MM.1S (cell line): ENCODE measurements at regions not wholly inside any gene's neighbourhood (a gene's known extent, or its start where the extent isn't known, plus 50 kb on each side); places are given as distances from the start of the nearest gene placed in this dataset.

ENCODE experiments used
- DNase-seq: peaks from one replicate; pipeline ENCODE4 v3.0.0-alpha.2; 2015
- H2AFZ ChIP-seq: fragments of 300-600 bp; sonication (generic); 2 replicates; pipeline ENCODE4 v1.6.0; 2016; ENCODE audit warnings: antibody characterized with exemption, low read length
- H3F3A ChIP-seq: fragments of 300-600 bp; sonication (generic); 2 replicates; pipeline ENCODE4 v1.6.1; 2016; ENCODE audit warnings: mild to moderate bottlenecking, antibody characterized with exemption, low read length, moderate library complexity, mixed read lengths; ENCODE audit not compliant: insufficient read depth
- H3K27ac ChIP-seq: fragments of 300-600 bp; sonication (generic); 2 replicates; pipeline ENCODE4 v1.5.1; 2016; ENCODE audit warnings: mild to moderate bottlenecking, low read length
- H3K27me3 ChIP-seq: fragments of 300-600 bp; sonication (generic); replicated peaks from 2 replicates; pipeline ENCODE4 v1.6.0; 2016; ENCODE audit warnings: low read length; ENCODE audit not compliant: insufficient read depth
- H3K36me3 ChIP-seq: fragments of 300-600 bp; sonication (generic); replicated peaks from 2 replicates; pipeline ENCODE4 v1.6.1; 2016; ENCODE audit warnings: mild to moderate bottlenecking, low read length, mixed read lengths; ENCODE audit not compliant: insufficient read depth
- H3K4me1 ChIP-seq: fragments of 300-600 bp; sonication (generic); 2 replicates; pipeline ENCODE4 v1.6.1; 2016; ENCODE audit warnings: low read length, mixed read lengths
- H3K4me2 ChIP-seq: fragments of 300-600 bp; sonication (generic); 2 replicates; pipeline ENCODE4 v1.6.0; 2016; ENCODE audit warnings: low read depth, low read length
- H3K4me3 ChIP-seq: fragments of 300-600 bp; sonication (generic); 2 replicates; pipeline ENCODE4 v1.5.1; 2016; ENCODE audit warnings: low read length, mixed read lengths
- H3K79me2 ChIP-seq: fragments of 300-600 bp; sonication (generic); 2 replicates; pipeline ENCODE4 v1.6.1; 2016; ENCODE audit warnings: mixed run types, low read length, mixed read lengths
- H3K9ac ChIP-seq: fragments of 300-600 bp; sonication (generic); 2 replicates; pipeline ENCODE4 v1.6.1; 2016; ENCODE audit warnings: low read length, mixed read lengths
- H3K9me2 ChIP-seq: fragments of 300-600 bp; sonication (generic); replicated peaks from 2 replicates; pipeline ENCODE4 v1.6.1; 2016; ENCODE audit warnings: mild to moderate bottlenecking, low read length, mixed read lengths; ENCODE audit not compliant: insufficient read depth
- H3K9me3 ChIP-seq: fragments of 300-600 bp; sonication (generic); replicated peaks from 2 replicates; pipeline ENCODE4 v1.6.1; 2016; ENCODE audit warnings: mild to moderate bottlenecking, low read length, mixed read lengths; ENCODE audit not compliant: insufficient read depth
- H4K20me1 ChIP-seq: fragments of 300-600 bp; sonication (generic); 2 replicates; pipeline ENCODE4 v1.6.1; 2016; ENCODE audit warnings: mild to moderate bottlenecking, low read length, moderate library complexity, mixed read lengths; ENCODE audit not compliant: insufficient read depth
- CTCF ChIP-seq: fragments of 300-600 bp; sonication (generic); IDR thresholded peaks from 2 replicates; pipeline ENCODE4 v1.5.1; 2016; ENCODE audit warnings: antibody characterized with exemption, low read length, mixed read lengths
- EZH2 ChIP-seq: fragments of 300-600 bp; sonication (generic); optimal IDR thresholded peaks from 2 replicates; pipeline ENCODE3; 2017; ENCODE audit warnings: low read depth, mild to moderate bottlenecking, antibody characterized with exemption, low read length, mixed read lengths
- EZH2phosphoT487 ChIP-seq: fragments of 300-600 bp; sonication (generic); IDR thresholded peaks from 2 replicates; pipeline ENCODE4 v1.6.1; 2018; ENCODE audit warnings: antibody characterized with exemption, low read length

- H4K20me1 ChIP-seq, result no peaks in the 10 kb centered on the region
- no peak overlapping the region for H3K27ac ChIP-seq
- no peak overlapping the region for H3K4me2 ChIP-seq
- no peak overlapping the region for H3K9ac ChIP-seq
- no peaks in the 10 kb centered on the region for H3F3A ChIP-seq
- TF ChIP-seq EZH2, result no peak
- TF ChIP-seq CTCF, result no peak
- TF ChIP-seq EZH2phosphoT487, result no peak
- H3K4me3 ChIP-seq, result no peak overlapping the region
- no peaks in the 10 kb centered on the region for H3K36me3 ChIP-seq
- H2AFZ ChIP-seq, result no peak overlapping the region
- no peaks in the 10 kb centered on the region for H3K27me3 ChIP-seq
- H3K9me2 ChIP-seq, result no peaks in the 10 kb centered on the region
- H3K79me2 ChIP-seq, result no peaks in the 10 kb centered on the region
- no peaks in the 10 kb centered on the region for H3K9me3 ChIP-seq
- H3K4me1 ChIP-seq, result no peaks in the 10 kb centered on the region
- DNase-seq, result no peak
These were observed 123.1 kb upstream of the ESRRG start for GRCh38 chr1:216846339-216846738.

- H3K36me3 ChIP-seq, result no peaks in the 10 kb centered on the region
- H3K4me2 ChIP-seq, result no peak overlapping the region
- no peaks in the 10 kb centered on the region for H3K79me2 ChIP-seq
- TF ChIP-seq EZH2, result no peak
- TF ChIP-seq CTCF, result no peak
- no peak for TF ChIP-seq EZH2phosphoT487
- DNase-seq, result no peak
- H3K27me3 ChIP-seq, result no peaks in the 10 kb centered on the region
- H3K4me1 ChIP-seq, result no peaks in the 10 kb centered on the region
- H3K9ac ChIP-seq, result no peak overlapping the region
- no peak overlapping the region for H3K27ac ChIP-seq
- H3F3A ChIP-seq, result no peaks in the 10 kb centered on the region
- no peaks in the 10 kb centered on the region for H4K20me1 ChIP-seq
- H3K9me3 ChIP-seq, result no peaks in the 10 kb centered on the region
- no peak overlapping the region for H3K4me3 ChIP-seq
- H2AFZ ChIP-seq, result no peak overlapping the region
- no peaks in the 10 kb centered on the region for H3K9me2 ChIP-seq
These were observed 120.2 kb upstream of the ESRRG start for GRCh38 chr1:216843409-216843808.

- H2AFZ ChIP-seq, result no peak overlapping the region
- no peaks in the 10 kb centered on the region for H3K79me2 ChIP-seq
- no peak for TF ChIP-seq CTCF
- TF ChIP-seq EZH2, result no peak
- TF ChIP-seq EZH2phosphoT487, result no peak
- no peaks in the 10 kb centered on the region for H3K9me3 ChIP-seq
- no peak overlapping the region for H3K4me3 ChIP-seq
- H3K4me1 ChIP-seq, result no peaks in the 10 kb centered on the region
- no peak overlapping the region for H3K9ac ChIP-seq
- no peaks in the 10 kb centered on the region for H4K20me1 ChIP-seq
- H3K4me2 ChIP-seq, result no peak overlapping the region
- no peaks in the 10 kb centered on the region for H3K27me3 ChIP-seq
- no peaks in the 10 kb centered on the region for H3K9me2 ChIP-seq
- H3K36me3 ChIP-seq, result no peaks in the 10 kb centered on the region
- no peaks in the 10 kb centered on the region for H3F3A ChIP-seq
- H3K27ac ChIP-seq, result no peak overlapping the region
- no peak for DNase-seq
These were observed 117.9 kb upstream of the ESRRG start for GRCh38 chr1:216841165-216841564.
